ENCODE measurements at regions not wholly inside any gene's neighbourhood (a gene's known extent, or its start where the extent isn't known, plus 50 kb on each side); places are given as distances from the start of the nearest gene placed in this dataset.

GRCh38 chrX:95218976-95219375, 1465.7 kb upstream of the DIAPH2 start:
- no peak overlapping the region for H3K27ac ChIP-seq (replicated peaks)
- TF ChIP-seq CTCF (IDR thresholded peaks at IDR 0.05; ENCODE audit: borderline replicate concordance), result no peak
- intact Hi-C loops (cut with micrococcal nuclease), result no loop called here

GRCh38 chrX:95248386-95248785, 1436.3 kb upstream of the DIAPH2 start:
- TF ChIP-seq CTCF (IDR thresholded peaks at IDR 0.05; ENCODE audit: borderline replicate concordance), result no peak
- DNase-seq, result no peak
- H3K36me3 ChIP-seq, result no peaks in the 10 kb centered on the region
- H3K27me3 ChIP-seq (ENCODE audit: low read depth), result no peaks in the 10 kb centered on the region
- no peaks in the 10 kb centered on the region for H3K4me1 ChIP-seq
- intact Hi-C loops (cut with micrococcal nuclease), result no loop called here
- peaks cover 10% of the 10 kb centered on the region for H3K9me3 ChIP-seq (replicated peaks)
- no peak overlapping the region for H3K4me3 ChIP-seq
- no peak overlapping the region for H3K27ac ChIP-seq (replicated peaks)

More at GRCh38 chrX:95218976-95219375, 1465.7 kb upstream of the DIAPH2 start:
- no peak for DNase-seq
- H3K36me3 ChIP-seq, result no peaks in the 10 kb centered on the region
- H3K4me1 ChIP-seq, result no peaks in the 10 kb centered on the region
- H3K27me3 ChIP-seq (ENCODE audit: low read depth), result no peaks in the 10 kb centered on the region
- no peak overlapping the region for H3K4me3 ChIP-seq
- no peaks in the 10 kb centered on the region for H3K9me3 ChIP-seq (replicated peaks)

- Histone ChIP-seq H3K4me1 (no peaks in the 10 kb centered on the region), H3K36me3 (no peaks in the 10 kb centered on the region), H3K9me3 (replicated peaks) (no peaks in the 10 kb centered on the region), H3K27ac (replicated peaks) (no peak overlapping the region), H3K27me3 (ENCODE audit: low read depth) (no peaks in the 10 kb centered on the region), H3K4me3 (no peak overlapping the region)
- TF ChIP-seq CTCF (IDR thresholded peaks at IDR 0.05; ENCODE audit: borderline replicate concordance), result no peak
- DNase-seq, result no peak
- intact Hi-C loops (cut with micrococcal nuclease), result no loop called here
Measured at GRCh38 chrX:95290455-95290854, 1394.2 kb upstream of the DIAPH2 start.

GRCh38 chrX:95291561-95291960, 1393.1 kb upstream of the DIAPH2 start:
- Histone ChIP-seq H3K27me3 (ENCODE audit: low read depth) (no peaks in the 10 kb centered on the region), H3K27ac (replicated peaks) (no peak overlapping the region), H3K4me3 (no peak overlapping the region), H3K4me1 (no peaks in the 10 kb centered on the region), H3K36me3 (no peaks in the 10 kb centered on the region), H3K9me3 (replicated peaks) (no peaks in the 10 kb centered on the region)
- DNase-seq, result no peak
- no peak for TF ChIP-seq CTCF (IDR thresholded peaks at IDR 0.05; ENCODE audit: borderline replicate concordance)
- intact Hi-C loops (cut with micrococcal nuclease), result no loop called here

- Histone ChIP-seq H3K4me1 (no peaks in the 10 kb centered on the region), H3K4me3 (no peak overlapping the region), H3K9me3 (replicated peaks) (no peaks in the 10 kb centered on the region), H3K27me3 (ENCODE audit: low read depth) (no peaks in the 10 kb centered on the region), H3K27ac (replicated peaks) (no peak overlapping the region), H3K36me3 (no peaks in the 10 kb centered on the region)
- no peak for TF ChIP-seq CTCF (IDR thresholded peaks at IDR 0.05; ENCODE audit: borderline replicate concordance)
- no peak for DNase-seq
- intact Hi-C loops (cut with micrococcal nuclease), result no loop called here
Measured at GRCh38 chrX:95318882-95319281, 1365.8 kb upstream of the DIAPH2 start.

GRCh38 chrX:95325185-95325584, 1359.5 kb upstream of the DIAPH2 start:
- Histone ChIP-seq H3K27ac (replicated peaks) (no peak overlapping the region), H3K4me3 (no peak overlapping the region), H3K4me1 (no peaks in the 10 kb centered on the region), H3K27me3 (ENCODE audit: low read depth) (no peaks in the 10 kb centered on the region), H3K9me3 (replicated peaks) (peaks cover 12% of the 10 kb centered on the region), H3K36me3 (no peaks in the 10 kb centered on the region)
- intact Hi-C loops (cut with micrococcal nuclease), result no loop called here
- no peak for TF ChIP-seq CTCF (IDR thresholded peaks at IDR 0.05; ENCODE audit: borderline replicate concordance)
- DNase-seq, result no peak
